ENCODE measurements at regions not wholly inside any gene's neighbourhood (a gene's known extent, or its start where the extent isn't known, plus 50 kb on each side); places are given as distances from the start of the nearest gene placed in this dataset.

DNA sequence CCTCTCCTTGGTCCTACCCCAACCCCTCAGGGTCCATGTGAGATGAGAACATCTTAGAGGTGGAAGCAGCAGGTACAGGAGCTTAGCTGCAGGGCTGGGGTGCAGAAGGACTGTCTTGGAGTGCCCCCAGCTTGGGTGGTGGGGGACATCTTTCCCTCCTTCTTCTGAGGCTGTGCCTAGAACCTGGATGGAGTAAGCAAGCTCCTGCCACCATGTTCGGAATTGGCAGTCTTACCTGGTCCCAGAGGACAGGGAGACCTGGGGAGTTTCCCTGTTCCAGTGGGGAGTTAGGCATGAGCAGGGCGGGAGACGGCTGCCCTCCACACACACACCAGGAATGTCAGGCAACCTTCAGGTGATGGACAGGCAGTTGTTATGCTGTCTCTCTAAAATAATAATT, 131.0 kb upstream of the COPS8 start:
- TF ChIP-seq, protein P1, sequence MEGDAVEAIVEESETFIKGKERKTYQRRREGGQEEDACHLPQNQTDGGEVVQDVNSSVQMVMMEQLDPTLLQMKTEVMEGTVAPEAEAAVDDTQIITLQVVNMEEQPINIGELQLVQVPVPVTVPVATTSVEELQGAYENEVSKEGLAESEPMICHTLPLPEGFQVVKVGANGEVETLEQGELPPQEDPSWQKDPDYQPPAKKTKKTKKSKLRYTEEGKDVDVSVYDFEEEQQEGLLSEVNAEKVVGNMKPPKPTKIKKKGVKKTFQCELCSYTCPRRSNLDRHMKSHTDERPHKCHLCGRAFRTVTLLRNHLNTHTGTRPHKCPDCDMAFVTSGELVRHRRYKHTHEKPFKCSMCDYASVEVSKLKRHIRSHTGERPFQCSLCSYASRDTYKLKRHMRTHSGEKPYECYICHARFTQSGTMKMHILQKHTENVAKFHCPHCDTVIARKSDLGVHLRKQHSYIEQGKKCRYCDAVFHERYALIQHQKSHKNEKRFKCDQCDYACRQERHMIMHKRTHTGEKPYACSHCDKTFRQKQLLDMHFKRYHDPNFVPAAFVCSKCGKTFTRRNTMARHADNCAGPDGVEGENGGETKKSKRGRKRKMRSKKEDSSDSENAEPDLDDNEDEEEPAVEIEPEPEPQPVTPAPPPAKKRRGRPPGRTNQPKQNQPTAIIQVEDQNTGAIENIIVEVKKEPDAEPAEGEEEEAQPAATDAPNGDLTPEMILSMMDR (IDR thresholded peaks at IDR 0.05), result no peak
- TF ChIP-seq POLR2A (IDR thresholded peaks at IDR 0.05) (no peak), POLR2AphosphoS5 (IDR thresholded peaks at IDR 0.05) (no peak), EP300 (IDR thresholded peaks at IDR 0.05) (no peak)
